ENCODE measurements at regions not wholly inside any gene's neighbourhood (a gene's known extent, or its start where the extent isn't known, plus 50 kb on each side); places are given as distances from the start of the nearest gene placed in this dataset.

DNA sequence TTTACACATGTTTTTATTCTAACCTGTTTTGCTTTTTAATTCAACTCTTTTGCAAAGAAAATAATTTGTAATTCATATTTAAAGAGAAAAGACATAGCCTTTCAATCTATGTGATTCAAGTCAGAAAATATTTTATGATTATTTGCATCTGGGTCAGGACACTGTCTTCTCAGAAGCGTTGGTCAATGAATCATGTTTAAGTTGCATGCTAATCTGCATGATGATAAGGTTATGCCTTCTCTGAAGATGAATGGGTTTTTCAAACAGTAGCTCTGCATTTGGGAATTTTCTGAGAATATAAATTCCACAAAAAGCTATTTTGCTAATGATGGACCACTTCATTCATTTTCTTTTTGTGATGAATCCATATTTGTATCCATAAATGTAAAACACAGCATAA, 282.5 kb downstream of the TMA16 start:
- 37 to 48% (median 39%) methylated on average over 1 of the region's 1 CpG for WGBS, 5 donors

DNA sequence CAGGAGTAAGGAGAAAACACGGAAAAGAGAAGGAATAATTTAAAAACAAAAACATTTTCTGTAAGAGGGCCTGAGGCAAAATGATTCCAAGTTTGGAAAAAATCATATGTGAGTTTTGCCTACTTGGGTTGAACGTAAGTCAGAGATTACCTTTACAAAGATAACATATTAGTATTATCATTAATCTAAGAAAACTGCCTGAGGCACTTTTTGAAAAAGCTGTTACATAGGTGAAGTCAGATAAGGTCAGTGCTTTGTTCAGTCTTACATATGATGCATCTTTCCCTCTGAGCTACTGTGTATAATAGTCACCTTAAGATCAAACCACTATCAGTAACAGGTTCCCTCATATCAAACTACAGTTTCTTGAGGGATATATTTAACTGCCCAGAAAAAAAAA, 287.2 kb downstream of the TMA16 start:
- H3K36me3 ChIP-seq = no peaks in the 10 kb centered on the region
- peaks cover 0 to 4% (median 2%) of the 10 kb centered on the region in 4 donors for H3K9me3 ChIP-seq
- H3K4me3 ChIP-seq = no peak overlapping the region
- H3K27ac ChIP-seq = no peak overlapping the region
- TF ChIP-seq POLR2A (IDR thresholded peaks at IDR 0.05) (no peak), EP300 (IDR thresholded peaks at IDR 0.05) (no peak), POLR2AphosphoS5 (IDR thresholded peaks at IDR 0.05) (no peak)
- TF ChIP-seq, protein P1, sequence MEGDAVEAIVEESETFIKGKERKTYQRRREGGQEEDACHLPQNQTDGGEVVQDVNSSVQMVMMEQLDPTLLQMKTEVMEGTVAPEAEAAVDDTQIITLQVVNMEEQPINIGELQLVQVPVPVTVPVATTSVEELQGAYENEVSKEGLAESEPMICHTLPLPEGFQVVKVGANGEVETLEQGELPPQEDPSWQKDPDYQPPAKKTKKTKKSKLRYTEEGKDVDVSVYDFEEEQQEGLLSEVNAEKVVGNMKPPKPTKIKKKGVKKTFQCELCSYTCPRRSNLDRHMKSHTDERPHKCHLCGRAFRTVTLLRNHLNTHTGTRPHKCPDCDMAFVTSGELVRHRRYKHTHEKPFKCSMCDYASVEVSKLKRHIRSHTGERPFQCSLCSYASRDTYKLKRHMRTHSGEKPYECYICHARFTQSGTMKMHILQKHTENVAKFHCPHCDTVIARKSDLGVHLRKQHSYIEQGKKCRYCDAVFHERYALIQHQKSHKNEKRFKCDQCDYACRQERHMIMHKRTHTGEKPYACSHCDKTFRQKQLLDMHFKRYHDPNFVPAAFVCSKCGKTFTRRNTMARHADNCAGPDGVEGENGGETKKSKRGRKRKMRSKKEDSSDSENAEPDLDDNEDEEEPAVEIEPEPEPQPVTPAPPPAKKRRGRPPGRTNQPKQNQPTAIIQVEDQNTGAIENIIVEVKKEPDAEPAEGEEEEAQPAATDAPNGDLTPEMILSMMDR (IDR thresholded peaks at IDR 0.05) = no peak
- intact Hi-C loops (cut with DNase I; ENCODE audit: low total_unique reads) = no loop called here
- H3K4me1 ChIP-seq = no peaks in the 10 kb centered on the region
- 53 to 66% (median 58%) methylated on average over 2 of the region's 2 CpGs for WGBS, 5 donors
- no peak for DNase-seq
- no peaks in the 10 kb centered on the region for H3K27me3 ChIP-seq

More for the DNA sequence above, 282.5 kb downstream of the TMA16 start:
- Histone ChIP-seq H3K9me3 (peaks cover 0 to 3% (median 0%) of the 10 kb centered on the region in 4 donors), H3K27me3 (no peaks in the 10 kb centered on the region), H3K4me1 (no peaks in the 10 kb centered on the region), H3K36me3 (no peaks in the 10 kb centered on the region), H3K4me3 (no peak overlapping the region), H3K27ac (no peak overlapping the region)
- intact Hi-C loops (cut with DNase I; ENCODE audit: low total_unique reads) = no loop called here
- DNase-seq = no peak
- TF ChIP-seq POLR2AphosphoS5 (IDR thresholded peaks at IDR 0.05) (no peak), EP300 (IDR thresholded peaks at IDR 0.05) (no peak), POLR2A (IDR thresholded peaks at IDR 0.05) (no peak)
- TF ChIP-seq, protein P1 (IDR thresholded peaks at IDR 0.05) = no peak

DNA sequence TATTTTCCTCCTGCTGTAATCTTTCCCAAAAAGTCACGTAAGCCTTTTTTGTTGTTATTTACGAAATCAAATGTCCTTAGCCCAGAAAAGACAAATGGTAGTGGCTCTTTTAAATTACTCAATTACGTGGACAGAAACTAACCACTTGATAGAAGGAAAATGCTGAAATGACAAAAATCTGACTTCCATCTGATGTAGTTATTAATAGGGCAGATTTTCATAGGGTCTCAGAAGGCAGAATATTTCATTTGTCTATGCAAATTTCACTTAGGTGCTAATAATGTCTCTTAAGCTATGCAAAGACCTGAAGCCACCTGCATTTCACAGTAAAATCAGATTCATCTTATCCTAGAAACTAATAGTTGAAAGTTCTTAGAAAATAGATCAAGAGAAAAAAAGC, 295.7 kb downstream of the TMA16 start:
- Histone ChIP-seq H3K4me3 (no peak overlapping the region), H3K4me1 (no peaks in the 10 kb centered on the region), H3K27me3 (no peaks in the 10 kb centered on the region), H3K9me3 (no peaks in the 10 kb centered on the region), H3K27ac (no peak overlapping the region), H3K36me3 (no peaks in the 10 kb centered on the region)
- TF ChIP-seq POLR2A (IDR thresholded peaks at IDR 0.05) (no peak), EP300 (IDR thresholded peaks at IDR 0.05) (no peak), POLR2AphosphoS5 (IDR thresholded peaks at IDR 0.05) (no peak)
- TF ChIP-seq, protein P1 (IDR thresholded peaks at IDR 0.05) = no peak
- DNase-seq = no peak
- 81 to 88% (median 82%) methylated on average over 3 of the region's 3 CpGs for WGBS, 5 donors
- intact Hi-C loops (cut with DNase I; ENCODE audit: low total_unique reads) = no loop called here

DNA sequence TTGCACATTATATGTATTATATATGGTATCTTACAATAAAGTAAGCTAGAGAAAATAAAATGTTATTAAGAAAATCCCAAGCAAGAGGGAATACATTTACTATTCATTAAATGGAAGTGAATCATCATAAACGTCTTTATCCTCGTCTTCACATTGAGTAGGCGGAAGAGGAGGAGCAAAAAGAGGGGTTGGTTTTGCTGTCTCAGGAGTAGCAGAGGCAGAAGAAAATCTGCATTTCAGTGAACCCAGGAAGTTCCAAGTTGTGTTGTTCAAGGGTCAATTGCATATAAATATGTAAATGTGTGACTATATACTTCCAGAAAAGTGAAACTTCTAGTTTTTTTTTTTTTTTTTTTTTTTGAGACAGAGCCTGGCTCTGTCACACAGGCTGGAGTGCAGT, 301.4 kb downstream of the TMA16 start:
- Histone ChIP-seq H3K36me3 (no peaks in the 10 kb centered on the region), H3K9me3 (no peaks in the 10 kb centered on the region), H3K4me3 (no peak overlapping the region), H3K27me3 (no peaks in the 10 kb centered on the region), H3K4me1 (no peaks in the 10 kb centered on the region), H3K27ac (no peak overlapping the region)
- no peak for DNase-seq
- TF ChIP-seq, protein P1 (IDR thresholded peaks at IDR 0.05) = no peak
- TF ChIP-seq POLR2A (IDR thresholded peaks at IDR 0.05) (no peak), EP300 (IDR thresholded peaks at IDR 0.05) (no peak), POLR2AphosphoS5 (IDR thresholded peaks at IDR 0.05) (no peak)
- intact Hi-C loops (cut with DNase I; ENCODE audit: low total_unique reads) = no loop called here
- 79 to 88% (median 84%) methylated on average over 3 of the region's 3 CpGs for WGBS, 5 donors

Measured in stomach (tissue), 8 donors.